Prostate gland (tissue), 2 donors: ENCODE measurements at regions not wholly inside any gene's neighbourhood (a gene's known extent, or its start where the extent isn't known, plus 50 kb on each side); places are given as distances from the start of the nearest gene placed in this dataset.

ENCODE experiments used
- CTCF ChIP-seq, 4 experiments: fragments of 200-600 bp in 2 of 4; fragments of 450-650 bp in 2 of 4; sonication (generic) in 2 of 4; IDR thresholded peaks; 1 replicate in 3 of 4; 2 replicates in 1 of 4; pipeline ENCODE4 v1.5.1; 2016 to 2019; ENCODE audit warnings: antibody characterized with exemption in 4 of 4, mild to moderate bottlenecking in 2 of 4, moderate library complexity in 2 of 4
- POLR2A ChIP-seq: fragments of 450-650 bp; IDR thresholded peaks from one replicate; pipeline ENCODE4 v1.6.1; 2016; ENCODE audit warnings: antibody characterized with exemption, mild to moderate bottlenecking
- POLR2AphosphoS5 ChIP-seq: sonication (generic); formaldehyde crosslinking; IDR thresholded peaks from one replicate; pipeline ENCODE4 v1.6.1; 2017; ENCODE audit warnings: antibody characterized with exemption

DNA sequence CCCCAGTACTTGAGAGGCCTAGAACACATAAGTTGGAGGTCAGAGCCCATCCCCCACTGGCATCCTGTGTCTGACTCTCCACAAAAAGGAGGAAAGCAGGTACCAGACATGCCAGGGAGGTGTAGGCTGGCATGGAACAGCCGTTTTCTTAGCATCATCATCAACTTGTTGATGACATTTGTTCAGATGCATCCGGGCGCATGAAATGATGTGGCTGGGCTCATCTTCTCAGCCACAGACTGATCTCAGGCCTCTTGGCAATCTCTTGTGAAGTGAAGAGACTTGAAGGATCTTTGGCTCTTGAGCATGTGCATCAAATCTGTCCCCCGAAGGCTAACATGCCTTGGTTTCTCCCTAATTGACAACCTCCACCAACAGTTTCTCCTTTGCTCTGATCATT is 243.3 kb downstream of the TSN start:
- TF ChIP-seq CTCF (IDR thresholded peaks at IDR 0.05): no peak
- no peak for TF ChIP-seq POLR2A
- TF ChIP-seq POLR2AphosphoS5: no peak
